Gastroesophageal sphincter (tissue), 3 donors: ENCODE measurements at regions not wholly inside any gene's neighbourhood (a gene's known extent, or its start where the extent isn't known, plus 50 kb on each side); places are given as distances from the start of the nearest gene placed in this dataset.

Experiments
- CTCF ChIP-seq, 4 experiments: fragments of 200-600 bp in 2 of 4; fragments of 450-650 bp in 2 of 4; sonication (generic) in 1 of 4; IDR thresholded peaks; one replicate each; pipeline ENCODE4 v1.5.1; 2017 to 2019; ENCODE audit warnings: antibody characterized with exemption in 4 of 4, mild to moderate bottlenecking in 2 of 4, moderate library complexity in 2 of 4
- POLR2A ChIP-seq, 2 donors: fragments of 450-650 bp; IDR thresholded peaks; one replicate each; pipeline ENCODE4 v1.6.1; 2017; ENCODE audit warnings: antibody characterized with exemption in 2 of 2, mild to moderate bottlenecking in 2 of 2, moderate library complexity in 1 of 2

DNA sequence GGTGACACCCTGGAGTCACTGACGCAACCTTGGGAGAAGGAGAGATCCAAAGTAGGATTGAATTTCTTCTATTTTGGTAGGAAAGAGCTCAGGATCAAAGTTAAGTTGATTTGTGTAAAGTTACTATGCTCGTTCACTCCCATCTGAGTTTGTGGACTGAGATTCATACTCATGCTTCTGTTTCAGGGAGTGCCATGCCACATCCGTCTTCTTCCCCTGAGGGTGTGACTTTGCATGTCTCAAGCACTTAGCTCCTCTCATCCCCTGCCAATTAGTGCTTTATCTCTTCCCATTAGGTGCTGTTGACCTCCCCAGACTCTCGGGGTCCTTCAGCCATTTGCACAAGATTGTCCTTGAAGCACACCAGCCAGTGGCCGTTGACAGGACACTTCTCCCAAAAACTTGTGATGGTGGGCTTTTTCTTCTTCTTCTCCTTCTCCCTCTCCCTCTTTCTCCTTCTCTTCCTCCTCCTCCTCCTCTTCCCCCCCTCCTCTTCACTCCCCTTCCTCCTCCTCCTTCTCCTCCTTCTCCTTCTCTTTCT is 232.2 kb upstream of the KLF4 start:
- TF ChIP-seq CTCF (IDR thresholded peaks at IDR 0.05) (no peak), POLR2A (IDR thresholded peaks at IDR 0.05) (no peak)
